GM12873 (cell line): ENCODE measurements at regions not wholly inside any gene's neighbourhood (a gene's known extent, or its start where the extent isn't known, plus 50 kb on each side); places are given as distances from the start of the nearest gene placed in this dataset.

ENCODE experiments used
- TF ChIP-seq, protein P1 (sequence below): IDR thresholded peaks from 2 replicates; pipeline ENCODE4 v1.5.1; 2012; ENCODE audit warnings: low read depth, mild to moderate bottlenecking, moderate library complexity, low read length, control low read depth; ENCODE audit not compliant: insufficient read depth; ENCODE audit errors: missing control alignments

DNA sequence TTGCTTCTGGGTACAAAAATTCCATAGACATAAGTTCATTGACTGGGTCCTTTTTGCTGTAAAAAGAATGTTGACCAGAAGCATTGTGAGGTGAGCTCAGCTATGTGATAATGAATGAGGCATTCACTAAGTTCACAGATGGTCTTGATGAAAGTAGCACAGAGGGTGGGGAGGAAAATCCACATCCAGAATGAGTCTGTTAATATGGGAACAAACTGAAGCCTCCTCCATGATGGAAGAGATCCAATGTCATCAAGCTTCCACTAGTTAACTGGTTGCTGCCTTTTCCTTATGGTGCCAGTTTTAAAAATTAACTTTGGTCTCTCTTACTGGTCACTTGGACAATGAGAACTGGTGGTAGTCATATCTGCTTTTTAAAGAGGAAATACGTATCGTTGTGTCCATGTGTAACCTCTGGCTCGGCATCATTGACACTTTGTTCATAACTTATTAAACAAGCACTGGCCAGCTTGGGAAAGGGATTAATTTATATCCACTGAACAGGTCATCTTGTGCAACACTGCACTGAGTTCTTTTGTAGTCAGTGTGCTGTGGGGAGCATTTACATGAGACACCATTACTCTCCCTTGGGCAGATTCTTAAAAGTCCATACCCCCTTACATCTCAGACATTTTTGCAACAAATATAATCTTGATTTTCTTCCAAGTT, 88.6 kb downstream of the ADAMTS1 start:
- TF ChIP-seq, protein P1, sequence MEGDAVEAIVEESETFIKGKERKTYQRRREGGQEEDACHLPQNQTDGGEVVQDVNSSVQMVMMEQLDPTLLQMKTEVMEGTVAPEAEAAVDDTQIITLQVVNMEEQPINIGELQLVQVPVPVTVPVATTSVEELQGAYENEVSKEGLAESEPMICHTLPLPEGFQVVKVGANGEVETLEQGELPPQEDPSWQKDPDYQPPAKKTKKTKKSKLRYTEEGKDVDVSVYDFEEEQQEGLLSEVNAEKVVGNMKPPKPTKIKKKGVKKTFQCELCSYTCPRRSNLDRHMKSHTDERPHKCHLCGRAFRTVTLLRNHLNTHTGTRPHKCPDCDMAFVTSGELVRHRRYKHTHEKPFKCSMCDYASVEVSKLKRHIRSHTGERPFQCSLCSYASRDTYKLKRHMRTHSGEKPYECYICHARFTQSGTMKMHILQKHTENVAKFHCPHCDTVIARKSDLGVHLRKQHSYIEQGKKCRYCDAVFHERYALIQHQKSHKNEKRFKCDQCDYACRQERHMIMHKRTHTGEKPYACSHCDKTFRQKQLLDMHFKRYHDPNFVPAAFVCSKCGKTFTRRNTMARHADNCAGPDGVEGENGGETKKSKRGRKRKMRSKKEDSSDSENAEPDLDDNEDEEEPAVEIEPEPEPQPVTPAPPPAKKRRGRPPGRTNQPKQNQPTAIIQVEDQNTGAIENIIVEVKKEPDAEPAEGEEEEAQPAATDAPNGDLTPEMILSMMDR, result no peak

DNA sequence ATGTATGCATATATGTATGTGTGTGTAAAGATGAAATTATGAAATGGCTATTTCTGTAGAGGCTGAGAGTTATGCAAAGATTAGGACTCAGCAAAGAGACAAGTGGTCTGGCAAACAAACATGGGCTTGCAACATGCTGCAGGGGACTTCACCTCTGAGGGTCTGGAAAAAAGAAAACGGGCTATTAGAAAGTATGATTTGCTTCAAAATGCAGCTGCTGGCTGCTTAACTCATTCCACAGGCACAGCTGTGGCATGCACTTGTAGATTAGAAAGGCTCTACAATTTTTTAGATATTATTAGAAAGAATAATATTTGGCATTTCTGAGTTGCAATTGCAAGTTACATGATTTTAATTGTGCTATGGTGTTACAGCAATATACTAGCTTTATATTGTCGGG, 90.4 kb downstream of the ADAMTS1 start:
- TF ChIP-seq, protein P1, result no peak

DNA sequence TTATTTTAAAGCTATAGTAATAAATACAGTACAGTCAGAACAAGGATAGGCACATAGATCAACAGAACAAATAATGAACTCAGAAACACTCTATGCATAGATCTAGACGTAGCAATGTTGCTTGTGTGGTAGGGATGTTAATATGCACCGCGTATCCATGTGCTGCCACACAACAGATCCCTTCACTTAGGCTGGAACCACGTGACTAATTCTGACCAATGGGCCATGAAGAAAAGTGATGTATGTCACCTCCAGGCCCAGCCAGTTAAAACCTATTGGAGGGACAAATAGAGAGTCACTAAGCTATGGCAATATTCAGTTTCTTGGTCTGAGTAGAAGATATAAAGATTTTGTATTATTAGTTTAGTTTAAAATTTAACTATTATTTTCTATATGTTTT, 91.4 kb downstream of the ADAMTS1 start:
- TF ChIP-seq, protein P1, result no peak

DNA sequence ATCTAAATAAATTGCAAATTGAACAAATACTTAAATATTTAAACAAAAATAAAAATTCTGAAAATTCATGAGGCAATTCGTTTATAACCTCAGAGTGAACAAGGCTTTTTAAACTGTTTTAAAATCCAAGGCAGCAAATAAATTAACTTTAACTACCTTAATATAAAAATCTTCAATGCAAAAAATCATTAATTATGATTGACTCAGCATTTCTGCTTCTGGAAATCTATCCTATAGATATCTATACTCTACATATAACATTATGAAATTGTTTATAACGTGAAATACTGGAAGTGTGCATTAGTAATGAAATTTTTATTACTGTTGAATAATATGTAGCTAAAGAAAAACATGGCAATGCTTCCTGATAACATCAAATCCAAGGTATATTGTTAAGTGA, 92.4 kb downstream of the ADAMTS1 start:
- TF ChIP-seq, protein P1, result no peak

DNA sequence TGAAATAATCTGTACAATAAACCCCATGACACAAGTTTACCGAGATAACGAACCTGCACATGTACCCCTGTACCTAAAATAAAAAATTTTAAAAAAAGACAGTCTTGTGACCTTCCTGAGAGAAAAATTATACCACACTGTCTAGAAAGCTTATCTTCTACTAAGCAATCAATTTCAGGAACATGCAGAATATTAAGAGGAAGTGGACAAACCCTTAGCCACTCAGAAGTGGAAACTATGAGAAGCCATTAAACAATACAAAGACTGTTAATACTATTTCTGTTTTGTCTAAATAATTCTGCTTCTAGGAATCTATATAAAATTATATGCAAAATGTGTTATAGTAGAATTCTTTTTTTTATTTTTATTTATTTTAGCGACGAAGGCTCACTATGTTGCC, 93.9 kb downstream of the ADAMTS1 start:
- TF ChIP-seq, protein P1, result no peak

DNA sequence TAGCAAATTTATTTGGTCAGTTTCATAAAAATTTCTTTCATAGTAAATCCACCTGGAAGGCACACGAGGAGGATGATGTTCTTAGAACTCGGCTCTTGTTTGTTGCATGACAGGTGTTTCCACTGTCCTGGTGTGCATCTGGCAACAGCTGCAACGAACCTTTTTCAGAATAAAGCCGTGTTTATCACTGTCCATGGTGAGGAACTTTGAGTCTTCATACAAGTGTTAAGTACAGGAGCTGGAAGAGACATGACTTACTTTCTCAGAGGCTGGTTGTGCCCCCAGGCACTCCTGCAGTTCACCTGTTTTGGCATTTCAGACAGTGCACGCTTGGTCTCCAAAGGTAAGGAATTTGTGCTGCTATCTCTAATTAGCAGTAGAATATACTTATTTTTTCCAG, 97.1 kb downstream of the ADAMTS1 start:
- TF ChIP-seq, protein P1, result no peak

DNA sequence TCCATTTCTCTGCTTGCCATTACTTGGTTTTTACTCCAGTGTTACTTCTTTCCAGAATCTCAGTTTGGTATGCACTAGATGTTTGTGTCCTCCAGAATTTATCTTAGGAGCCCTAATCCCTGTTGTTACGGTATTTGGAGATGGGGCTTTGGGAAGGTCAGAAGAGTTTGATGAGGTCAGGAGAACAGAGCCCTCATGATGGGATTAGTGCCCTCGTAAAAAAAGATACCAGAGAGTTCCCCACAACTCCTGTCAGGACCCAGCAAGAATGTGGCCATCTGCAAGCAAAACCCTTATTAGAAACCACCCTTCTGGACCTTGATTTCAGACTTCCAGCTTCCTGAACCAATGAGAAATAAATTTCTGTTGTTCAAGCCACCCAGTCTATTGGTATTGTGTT, 98.0 kb downstream of the ADAMTS1 start:
- TF ChIP-seq, protein P1, result no peak
